ENCODE measurements at regions not wholly inside any gene's neighbourhood (a gene's known extent, or its start where the extent isn't known, plus 50 kb on each side); places are given as distances from the start of the nearest gene placed in this dataset.

DNA sequence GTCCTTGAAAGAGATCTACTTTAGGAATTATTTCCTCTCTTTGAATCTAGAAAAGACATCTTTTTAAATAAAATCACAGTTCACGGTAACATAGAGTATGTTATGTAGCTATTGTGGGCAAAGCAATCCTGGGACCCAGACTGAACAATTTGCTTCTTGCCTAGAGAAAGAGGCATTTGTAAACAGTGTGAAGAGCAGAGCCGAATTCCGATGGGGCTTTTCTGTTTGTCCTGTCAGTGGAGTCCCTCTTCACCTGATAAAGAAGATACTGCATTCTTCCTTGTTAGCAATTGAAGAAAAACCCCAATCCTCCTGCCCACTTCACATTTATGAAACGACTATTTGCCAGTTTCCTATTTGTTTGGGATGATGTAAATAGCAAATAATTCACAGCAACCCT, 462.9 kb downstream of the WDR72 start:
- H3K4me1 ChIP-seq (ENCODE audit: control insufficient read depth in 1 of 2, insufficient read depth in 2 of 2, low read length in 2 of 2) = no peaks in the 10 kb centered on the region
- no peak overlapping the region for H3K4me3 ChIP-seq (ENCODE audit: low read depth in 1 of 2, low read length in 2 of 2)
- H3K36me3 ChIP-seq (ENCODE audit: control insufficient read depth in 1 of 2, insufficient read depth in 2 of 2, low read length in 2 of 2) = no peaks in the 10 kb centered on the region
- H3K9me3 ChIP-seq (ENCODE audit: control insufficient read depth in 1 of 2, low read length in 2 of 2) = no peaks in the 10 kb centered on the region
- H3K27me3 ChIP-seq (ENCODE audit: low read depth, low read length) = no peaks in the 10 kb centered on the region
- H3K27ac ChIP-seq (ENCODE audit: low read length) = no peak overlapping the region

DNA sequence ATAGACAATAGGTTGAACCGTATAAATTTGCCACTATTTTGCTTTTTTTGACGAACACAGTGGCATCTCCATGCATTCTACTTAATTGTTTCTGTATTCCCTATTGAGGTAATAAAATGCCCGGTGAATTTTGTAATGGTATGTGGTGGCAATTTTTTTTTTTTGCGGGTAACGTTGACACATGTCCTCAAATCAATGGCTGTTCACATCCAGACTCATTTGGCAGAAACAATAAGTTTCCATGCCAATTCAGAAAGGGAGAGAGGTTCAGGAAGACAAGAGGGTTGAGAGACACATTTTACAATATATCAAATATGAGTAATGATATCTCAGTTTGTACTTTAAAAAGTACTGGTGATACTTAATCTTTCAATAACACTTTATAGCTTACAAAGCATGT, 463.9 kb downstream of the WDR72 start:
- Histone ChIP-seq H3K27ac (ENCODE audit: low read length) (no peak overlapping the region), H3K4me1 (ENCODE audit: control insufficient read depth in 1 of 2, insufficient read depth in 2 of 2, low read length in 2 of 2) (no peaks in the 10 kb centered on the region), H3K9me3 (ENCODE audit: control insufficient read depth in 1 of 2, low read length in 2 of 2) (no peaks in the 10 kb centered on the region), H3K4me3 (ENCODE audit: low read depth in 1 of 2, low read length in 2 of 2) (no peak overlapping the region), H3K27me3 (ENCODE audit: low read depth, low read length) (no peaks in the 10 kb centered on the region), H3K36me3 (ENCODE audit: control insufficient read depth in 1 of 2, insufficient read depth in 2 of 2, low read length in 2 of 2) (no peaks in the 10 kb centered on the region)

GRCh38 chr15:53288542-53288941, 470.9 kb downstream of the WDR72 start:
- Histone ChIP-seq H3K4me3 (ENCODE audit: low read depth in 1 of 2, low read length in 2 of 2) (no peak overlapping the region), H3K4me1 (ENCODE audit: control insufficient read depth in 1 of 2, insufficient read depth in 2 of 2, low read length in 2 of 2) (no peaks in the 10 kb centered on the region), H3K36me3 (ENCODE audit: control insufficient read depth in 1 of 2, insufficient read depth in 2 of 2, low read length in 2 of 2) (no peaks in the 10 kb centered on the region), H3K27me3 (ENCODE audit: low read depth, low read length) (no peaks in the 10 kb centered on the region), H3K27ac (ENCODE audit: low read length) (no peak overlapping the region), H3K9me3 (ENCODE audit: control insufficient read depth in 1 of 2, low read length in 2 of 2) (no peaks in the 10 kb centered on the region)

DNA sequence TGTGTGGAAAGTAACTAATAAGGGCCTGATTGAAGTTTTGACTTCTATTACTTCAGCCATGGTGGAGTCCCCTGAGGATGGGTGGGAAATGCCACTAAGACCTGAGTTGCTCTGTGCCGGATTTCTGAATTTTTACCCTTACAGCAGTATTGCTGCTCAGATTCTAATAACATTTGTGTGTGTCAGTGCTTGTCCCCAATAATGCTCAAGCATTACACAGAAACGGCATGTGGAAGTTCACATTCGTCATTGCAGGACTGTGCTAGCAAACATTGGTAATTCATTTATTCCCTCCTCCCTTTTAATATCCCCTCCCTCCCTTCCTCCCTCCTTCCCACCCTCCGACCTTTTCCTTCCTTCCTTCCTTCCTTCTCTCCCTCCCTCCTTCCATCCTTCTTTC, 484.5 kb upstream of the ONECUT1 start:
- H3K4me3 ChIP-seq (ENCODE audit: low read depth in 1 of 2, low read length in 2 of 2) = no peak overlapping the region
- no peaks in the 10 kb centered on the region for H3K9me3 ChIP-seq (ENCODE audit: control insufficient read depth in 1 of 2, low read length in 2 of 2)
- no peaks in the 10 kb centered on the region for H3K36me3 ChIP-seq (ENCODE audit: control insufficient read depth in 1 of 2, insufficient read depth in 2 of 2, low read length in 2 of 2)
- no peaks in the 10 kb centered on the region for H3K4me1 ChIP-seq (ENCODE audit: control insufficient read depth in 1 of 2, insufficient read depth in 2 of 2, low read length in 2 of 2)
- no peak overlapping the region for H3K27ac ChIP-seq (ENCODE audit: low read length)
- no peaks in the 10 kb centered on the region for H3K27me3 ChIP-seq (ENCODE audit: low read depth, low read length)

GRCh38 chr15:53272116-53272515, 482.0 kb upstream of the ONECUT1 start:
- no peaks in the 10 kb centered on the region for H3K4me1 ChIP-seq (ENCODE audit: control insufficient read depth in 1 of 2, insufficient read depth in 2 of 2, low read length in 2 of 2)
- H3K36me3 ChIP-seq (ENCODE audit: control insufficient read depth in 1 of 2, insufficient read depth in 2 of 2, low read length in 2 of 2) = no peaks in the 10 kb centered on the region
- H3K4me3 ChIP-seq (ENCODE audit: low read depth in 1 of 2, low read length in 2 of 2) = no peak overlapping the region
- no peaks in the 10 kb centered on the region for H3K9me3 ChIP-seq (ENCODE audit: control insufficient read depth in 1 of 2, low read length in 2 of 2)
- no peaks in the 10 kb centered on the region for H3K27me3 ChIP-seq (ENCODE audit: low read depth, low read length)
- H3K27ac ChIP-seq (ENCODE audit: low read length) = no peak overlapping the region

DNA sequence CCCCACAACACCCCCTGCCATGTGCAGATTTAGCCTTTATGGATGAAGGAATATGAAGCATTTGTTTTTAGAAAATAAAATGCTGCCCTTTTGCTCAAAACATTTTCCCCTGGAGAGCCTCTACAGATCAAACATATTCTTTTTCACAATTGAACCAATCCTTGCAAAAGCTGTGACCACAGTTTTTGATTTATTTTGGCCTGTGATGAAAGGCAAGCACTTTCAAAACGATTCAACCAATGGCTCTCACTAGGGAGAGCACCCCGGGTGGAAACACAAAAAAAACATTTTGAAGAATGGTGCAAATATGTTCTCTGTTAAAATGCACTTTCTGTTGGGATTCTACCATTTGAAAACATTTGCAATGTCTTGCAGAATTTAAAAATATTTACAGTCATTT, 476.0 kb upstream of the ONECUT1 start:
- Histone ChIP-seq H3K27ac (ENCODE audit: low read length) (no peak overlapping the region), H3K4me1 (ENCODE audit: control insufficient read depth in 1 of 2, insufficient read depth in 2 of 2, low read length in 2 of 2) (no peaks in the 10 kb centered on the region), H3K27me3 (ENCODE audit: low read depth, low read length) (no peaks in the 10 kb centered on the region), H3K4me3 (ENCODE audit: low read depth in 1 of 2, low read length in 2 of 2) (no peak overlapping the region), H3K9me3 (ENCODE audit: control insufficient read depth in 1 of 2, low read length in 2 of 2) (no peaks in the 10 kb centered on the region), H3K36me3 (ENCODE audit: control insufficient read depth in 1 of 2, insufficient read depth in 2 of 2, low read length in 2 of 2) (no peaks in the 10 kb centered on the region)

DNA sequence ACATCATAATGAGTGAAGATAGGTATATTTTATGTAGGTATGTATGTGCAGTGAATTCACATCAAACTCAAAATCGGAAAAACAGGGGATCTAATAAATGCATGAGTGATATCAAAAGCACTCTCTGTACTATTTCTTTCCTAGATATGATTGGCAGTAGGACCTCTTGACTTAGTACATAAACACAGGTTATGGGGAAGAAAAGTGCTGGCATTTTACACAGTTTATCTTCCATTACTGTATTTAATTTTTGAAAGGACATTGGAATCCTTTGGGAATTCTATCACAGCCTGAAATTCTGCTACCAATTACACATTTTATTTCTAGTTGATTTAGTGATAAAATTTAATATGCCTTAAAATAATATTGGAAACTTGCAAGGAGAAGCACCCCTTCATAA, 470.5 kb upstream of the ONECUT1 start:
- Histone ChIP-seq H3K36me3 (ENCODE audit: control insufficient read depth in 1 of 2, insufficient read depth in 2 of 2, low read length in 2 of 2) (no peaks in the 10 kb centered on the region), H3K27ac (ENCODE audit: low read length) (no peak overlapping the region), H3K9me3 (ENCODE audit: control insufficient read depth in 1 of 2, low read length in 2 of 2) (no peaks in the 10 kb centered on the region), H3K4me1 (ENCODE audit: control insufficient read depth in 1 of 2, insufficient read depth in 2 of 2, low read length in 2 of 2) (no peaks in the 10 kb centered on the region), H3K4me3 (ENCODE audit: low read depth in 1 of 2, low read length in 2 of 2) (no peak overlapping the region), H3K27me3 (ENCODE audit: low read depth, low read length) (no peaks in the 10 kb centered on the region)

DNA sequence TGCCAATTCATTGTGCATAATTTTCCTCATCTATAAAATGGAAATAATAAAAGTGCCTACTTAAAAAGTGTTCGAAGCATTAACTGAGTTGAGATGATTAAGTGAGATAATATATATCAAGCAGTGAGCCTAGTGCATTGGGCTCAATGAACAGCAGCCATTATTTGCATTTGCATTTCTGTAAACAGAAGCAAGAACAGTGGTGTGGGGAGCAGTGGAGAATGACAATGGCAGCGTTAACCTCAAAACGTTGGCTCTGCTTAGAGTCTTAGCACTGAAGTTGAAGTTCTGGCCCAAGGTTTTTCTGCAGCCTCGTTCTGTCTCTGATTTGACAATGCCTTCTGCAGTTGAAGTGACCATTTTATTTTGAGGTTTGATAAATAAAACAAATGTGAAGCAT, 466.3 kb upstream of the ONECUT1 start:
- Histone ChIP-seq H3K9me3 (ENCODE audit: control insufficient read depth in 1 of 2, low read length in 2 of 2) (no peaks in the 10 kb centered on the region), H3K36me3 (ENCODE audit: control insufficient read depth in 1 of 2, insufficient read depth in 2 of 2, low read length in 2 of 2) (no peaks in the 10 kb centered on the region), H3K4me3 (ENCODE audit: low read depth in 1 of 2, low read length in 2 of 2) (no peak overlapping the region), H3K27ac (ENCODE audit: low read length) (no peak overlapping the region), H3K27me3 (ENCODE audit: low read depth, low read length) (no peaks in the 10 kb centered on the region), H3K4me1 (ENCODE audit: control insufficient read depth in 1 of 2, insufficient read depth in 2 of 2, low read length in 2 of 2) (no peaks in the 10 kb centered on the region)

DNA sequence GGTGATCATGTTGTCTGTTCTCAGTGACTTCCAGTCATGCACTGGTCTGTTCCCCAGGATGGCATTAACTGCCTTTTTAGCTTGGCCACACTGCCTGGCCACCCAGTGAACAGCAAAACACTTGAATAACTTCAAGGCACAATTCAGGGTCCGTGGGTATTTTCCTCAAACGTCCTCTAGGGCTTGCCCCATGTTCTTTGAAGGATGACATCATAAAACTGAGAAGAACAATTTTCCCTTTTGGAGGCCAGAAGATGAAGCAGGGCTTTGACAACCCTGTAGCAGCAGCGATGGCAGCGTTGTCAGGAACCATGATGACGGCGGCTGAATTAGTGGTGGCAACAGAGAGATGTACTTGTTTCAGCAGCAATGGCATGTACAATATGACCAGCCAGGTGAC, 465.9 kb upstream of the ONECUT1 start:
- H3K36me3 ChIP-seq (ENCODE audit: control insufficient read depth in 1 of 2, insufficient read depth in 2 of 2, low read length in 2 of 2) = no peaks in the 10 kb centered on the region
- no peaks in the 10 kb centered on the region for H3K4me1 ChIP-seq (ENCODE audit: control insufficient read depth in 1 of 2, insufficient read depth in 2 of 2, low read length in 2 of 2)
- no peaks in the 10 kb centered on the region for H3K9me3 ChIP-seq (ENCODE audit: control insufficient read depth in 1 of 2, low read length in 2 of 2)
- H3K4me3 ChIP-seq (ENCODE audit: low read depth in 1 of 2, low read length in 2 of 2) = no peak overlapping the region
- H3K27ac ChIP-seq (ENCODE audit: low read length) = no peak overlapping the region
- no peaks in the 10 kb centered on the region for H3K27me3 ChIP-seq (ENCODE audit: low read depth, low read length)

- Histone ChIP-seq H3K36me3 (ENCODE audit: control insufficient read depth in 1 of 2, insufficient read depth in 2 of 2, low read length in 2 of 2) (no peaks in the 10 kb centered on the region), H3K4me1 (ENCODE audit: control insufficient read depth in 1 of 2, insufficient read depth in 2 of 2, low read length in 2 of 2) (no peaks in the 10 kb centered on the region), H3K4me3 (ENCODE audit: low read depth in 1 of 2, low read length in 2 of 2) (no peak overlapping the region), H3K27me3 (ENCODE audit: low read depth, low read length) (no peaks in the 10 kb centered on the region), H3K9me3 (ENCODE audit: control insufficient read depth in 1 of 2, low read length in 2 of 2) (no peaks in the 10 kb centered on the region), H3K27ac (ENCODE audit: low read length) (no peak overlapping the region)
These were observed 461.9 kb upstream of the ONECUT1 start for GRCh38 chr15:53251996-53252395.

DNA sequence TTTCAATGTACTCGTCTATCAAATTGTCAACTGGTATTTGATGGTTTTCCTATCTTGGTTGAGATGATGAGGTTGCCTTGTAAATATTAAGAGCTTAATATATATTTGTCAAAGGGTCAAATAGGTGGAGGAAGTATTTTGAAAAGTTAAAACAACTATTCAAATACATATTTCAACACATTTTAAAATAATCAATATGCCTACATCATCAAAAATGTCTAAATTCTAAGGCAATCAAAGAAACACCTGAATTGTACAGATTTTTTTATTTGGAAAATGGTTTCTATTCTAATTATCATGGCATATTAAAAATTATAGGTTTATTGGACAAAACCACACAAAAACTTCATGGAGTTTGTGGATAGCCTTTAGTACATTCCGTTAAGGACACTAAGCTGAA, 461.4 kb upstream of the ONECUT1 start:
- Histone ChIP-seq H3K27ac (ENCODE audit: low read length) (no peak overlapping the region), H3K4me3 (ENCODE audit: low read depth in 1 of 2, low read length in 2 of 2) (no peak overlapping the region), H3K9me3 (ENCODE audit: control insufficient read depth in 1 of 2, low read length in 2 of 2) (peaks cover 0 to 1% of the 10 kb centered on the region in 2 donors), H3K27me3 (ENCODE audit: low read depth, low read length) (no peaks in the 10 kb centered on the region), H3K36me3 (ENCODE audit: control insufficient read depth in 1 of 2, insufficient read depth in 2 of 2, low read length in 2 of 2) (no peaks in the 10 kb centered on the region), H3K4me1 (ENCODE audit: control insufficient read depth in 1 of 2, insufficient read depth in 2 of 2, low read length in 2 of 2) (no peaks in the 10 kb centered on the region)

DNA sequence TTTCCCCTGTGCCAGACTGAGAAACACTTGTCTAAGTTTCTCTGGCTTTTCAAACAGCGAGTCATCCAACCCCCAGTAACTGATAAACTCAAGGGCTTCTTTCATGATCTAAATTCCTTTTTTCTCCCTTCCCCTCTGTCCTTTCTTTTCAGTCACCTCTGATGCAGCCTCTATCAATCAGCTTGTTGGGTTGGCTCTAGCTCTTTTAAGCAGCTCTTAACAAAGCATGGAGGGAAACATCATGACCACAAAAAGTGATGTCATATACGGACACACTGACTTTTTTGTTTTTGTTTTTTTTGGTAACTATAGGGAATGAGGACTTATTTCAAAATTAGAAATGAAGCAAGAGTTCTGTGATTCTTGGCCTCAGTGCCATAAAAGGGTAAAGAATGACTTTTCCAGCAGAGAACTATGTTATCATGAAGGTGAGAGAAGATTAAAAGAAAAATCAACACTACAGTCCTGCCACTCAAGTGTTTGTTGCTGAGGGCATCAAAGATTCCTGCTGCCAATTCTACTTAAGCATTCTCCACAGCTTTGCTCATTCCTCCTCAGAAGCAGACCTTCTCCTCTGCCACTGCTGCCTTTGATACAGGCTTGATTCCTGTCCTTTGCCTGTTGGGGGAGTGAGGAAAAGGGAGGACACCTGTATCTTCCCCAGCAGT, 457.0 kb upstream of the ONECUT1 start:
- Histone ChIP-seq H3K27ac (ENCODE audit: low read length) (no peak overlapping the region), H3K4me3 (ENCODE audit: low read depth in 1 of 2, low read length in 2 of 2) (no peak overlapping the region), H3K9me3 (ENCODE audit: control insufficient read depth in 1 of 2, low read length in 2 of 2) (peaks cover 0 to 2% of the 10 kb centered on the region in 2 donors), H3K27me3 (ENCODE audit: low read depth, low read length) (no peaks in the 10 kb centered on the region), H3K36me3 (ENCODE audit: control insufficient read depth in 1 of 2, insufficient read depth in 2 of 2, low read length in 2 of 2) (no peaks in the 10 kb centered on the region), H3K4me1 (ENCODE audit: control insufficient read depth in 1 of 2, insufficient read depth in 2 of 2, low read length in 2 of 2) (no peaks in the 10 kb centered on the region)
